Neural crest cell (in vitro differentiated cells): ENCODE measurements at regions not wholly inside any gene's neighbourhood (a gene's known extent, or its start where the extent isn't known, plus 50 kb on each side); places are given as distances from the start of the nearest gene placed in this dataset.
"Not testable (repeated sequence)": the region's sequence is repeated elsewhere in the genome, so short reads cannot be mapped to it uniquely, and the experiment has no call there.

ENCODE experiments used
- DNase-seq: peaks from one replicate; pipeline ENCODE4 v3.0.0; 2021; ENCODE audit warnings: low read depth, mixed read lengths, low spot score
- H3K27ac Mint-ChIP-seq: one replicate; pipeline ENCODE4 v1.8.0; 2021; ENCODE audit warnings: mild to moderate bottlenecking, mixed read lengths; ENCODE audit not compliant: unreplicated experiment
- H3K27me3 Mint-ChIP-seq: 2 replicates; pipeline ENCODE4 v1.8.0; 2021; ENCODE audit warnings: low read depth, mild to moderate bottlenecking, mixed read lengths
- H3K36me3 Mint-ChIP-seq: 2 replicates; pipeline ENCODE4 v1.8.0; 2021; ENCODE audit warnings: low read depth, mild to moderate bottlenecking, mixed read lengths
- H3K4me1 Mint-ChIP-seq: 2 replicates; pipeline ENCODE4 v1.8.0; 2021; ENCODE audit warnings: mixed read lengths
- H3K4me3 Mint-ChIP-seq: one replicate; pipeline ENCODE4 v1.8.0; 2021; ENCODE audit warnings: mild to moderate bottlenecking, mixed read lengths
- H3K9me3 Mint-ChIP-seq: 2 replicates; pipeline ENCODE4 v1.8.0; 2021; ENCODE audit warnings: mixed read lengths
- TF ChIP-seq, protein P1 (sequence below): fragments of 200-600 bp; sonication (generic); conservative IDR thresholded peaks from 2 replicates; pipeline ENCODE4 v1.5.0; 2021; ENCODE audit warnings: antibody characterized with exemption, mild to moderate bottlenecking

- Mint-ChIP-seq H3K9me3 (no peaks in the 10 kb centered on the region), H3K36me3 (no peaks in the 10 kb centered on the region), H3K4me3 (no peak overlapping the region), H3K27ac (no peak overlapping the region), H3K4me1 (no peaks in the 10 kb centered on the region), H3K27me3 (peaks cover 3% of the 10 kb centered on the region)
- TF ChIP-seq, protein P1, sequence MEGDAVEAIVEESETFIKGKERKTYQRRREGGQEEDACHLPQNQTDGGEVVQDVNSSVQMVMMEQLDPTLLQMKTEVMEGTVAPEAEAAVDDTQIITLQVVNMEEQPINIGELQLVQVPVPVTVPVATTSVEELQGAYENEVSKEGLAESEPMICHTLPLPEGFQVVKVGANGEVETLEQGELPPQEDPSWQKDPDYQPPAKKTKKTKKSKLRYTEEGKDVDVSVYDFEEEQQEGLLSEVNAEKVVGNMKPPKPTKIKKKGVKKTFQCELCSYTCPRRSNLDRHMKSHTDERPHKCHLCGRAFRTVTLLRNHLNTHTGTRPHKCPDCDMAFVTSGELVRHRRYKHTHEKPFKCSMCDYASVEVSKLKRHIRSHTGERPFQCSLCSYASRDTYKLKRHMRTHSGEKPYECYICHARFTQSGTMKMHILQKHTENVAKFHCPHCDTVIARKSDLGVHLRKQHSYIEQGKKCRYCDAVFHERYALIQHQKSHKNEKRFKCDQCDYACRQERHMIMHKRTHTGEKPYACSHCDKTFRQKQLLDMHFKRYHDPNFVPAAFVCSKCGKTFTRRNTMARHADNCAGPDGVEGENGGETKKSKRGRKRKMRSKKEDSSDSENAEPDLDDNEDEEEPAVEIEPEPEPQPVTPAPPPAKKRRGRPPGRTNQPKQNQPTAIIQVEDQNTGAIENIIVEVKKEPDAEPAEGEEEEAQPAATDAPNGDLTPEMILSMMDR = peak; percentile 67
- no peak for DNase-seq
Observed at GRCh38 chr10:23656735-23657134, 217.9 kb downstream of the OTUD1 start.

GRCh38 chr10:23657677-23658076 is 218.8 kb downstream of the OTUD1 start:
- no peaks in the 10 kb centered on the region for H3K36me3 Mint-ChIP-seq
- no peak overlapping the region for H3K27ac Mint-ChIP-seq
- H3K4me1 Mint-ChIP-seq = no peaks in the 10 kb centered on the region
- H3K9me3 Mint-ChIP-seq = no peaks in the 10 kb centered on the region
- no peak overlapping the region for H3K4me3 Mint-ChIP-seq
- no peak for DNase-seq
- H3K27me3 Mint-ChIP-seq = peaks cover 3% of the 10 kb centered on the region
- TF ChIP-seq, protein P1 = no peak

DNA sequence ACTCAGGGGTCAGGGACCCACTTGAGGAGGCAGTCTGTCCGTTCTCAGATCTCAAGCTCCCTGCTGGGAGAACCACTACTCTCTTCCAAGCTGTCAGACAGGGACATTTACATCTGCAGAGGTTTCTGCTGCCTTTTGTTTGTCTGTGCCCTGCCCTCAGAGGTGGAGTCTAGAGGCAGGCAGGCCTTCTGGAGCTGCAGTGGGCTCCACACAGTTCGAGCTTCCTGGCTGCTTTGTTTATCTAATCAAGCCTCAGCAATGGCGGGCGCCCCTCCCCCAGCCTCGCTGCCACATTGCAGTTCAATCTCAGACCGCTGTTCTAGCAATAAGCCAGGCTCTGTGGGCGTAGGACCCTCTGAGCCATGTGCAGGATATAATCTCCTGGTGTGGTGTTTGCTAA is 233.0 kb downstream of the OTUD1 start:
- not testable (repeated sequence) for H3K36me3 Mint-ChIP-seq, H3K4me3 Mint-ChIP-seq, H3K27ac Mint-ChIP-seq, H3K9me3 Mint-ChIP-seq, H3K4me1 Mint-ChIP-seq
- H3K27me3 Mint-ChIP-seq = peaks cover 17% of the 10 kb centered on the region
- peak; percentile 6 for DNase-seq

DNA sequence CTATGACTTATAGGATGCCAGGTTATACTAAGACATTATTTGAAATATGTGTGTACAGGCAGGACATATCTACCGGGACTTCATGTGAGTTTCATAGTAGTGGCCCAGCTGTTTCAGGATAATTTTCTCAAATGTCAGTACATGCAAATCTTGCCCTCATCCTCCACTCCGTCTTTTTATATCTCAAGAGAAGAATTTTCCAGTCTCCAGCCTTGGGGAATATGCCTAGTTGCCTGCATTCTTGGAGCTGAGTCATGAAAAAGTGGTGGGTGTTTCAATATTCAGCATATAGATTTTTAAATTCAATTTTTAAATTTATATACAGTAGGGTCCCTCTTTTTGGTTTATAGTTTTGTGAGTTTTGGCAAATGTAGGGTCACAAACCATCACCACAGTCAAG is 236.7 kb downstream of the OTUD1 start:
- no peak overlapping the region for H3K27ac Mint-ChIP-seq
- DNase-seq = no peak
- H3K27me3 Mint-ChIP-seq = peaks cover 14% of the 10 kb centered on the region
- TF ChIP-seq, protein P1 = no peak
- H3K36me3 Mint-ChIP-seq = no peaks in the 10 kb centered on the region
- H3K9me3 Mint-ChIP-seq = peaks cover 3% of the 10 kb centered on the region
- H3K4me3 Mint-ChIP-seq = no peak overlapping the region
- H3K4me1 Mint-ChIP-seq = no peaks in the 10 kb centered on the region

DNA sequence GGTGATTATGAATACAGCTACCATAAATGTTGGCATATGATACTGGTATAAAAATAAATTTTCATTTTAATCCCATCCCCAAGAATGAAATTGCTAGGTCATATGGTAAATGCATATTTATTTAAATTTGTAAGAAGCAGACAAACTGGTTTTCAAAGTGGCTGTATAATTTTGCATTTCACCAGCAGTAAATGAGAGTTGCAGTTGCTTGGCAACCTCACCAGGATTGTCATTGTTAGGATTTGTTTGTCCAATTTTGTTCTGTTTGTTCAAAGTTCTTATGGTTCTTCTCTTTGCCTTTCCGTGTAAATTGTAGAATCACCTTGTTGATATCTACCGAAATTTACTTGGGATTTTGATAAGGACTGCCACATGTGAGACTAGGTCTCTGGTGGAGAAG is 237.4 kb downstream of the OTUD1 start:
- H3K27me3 Mint-ChIP-seq = peaks cover 12% of the 10 kb centered on the region
- H3K9me3 Mint-ChIP-seq = peaks cover 3% of the 10 kb centered on the region
- no peak for DNase-seq
- H3K27ac Mint-ChIP-seq = no peak overlapping the region
- TF ChIP-seq, protein P1 = no peak
- H3K4me1 Mint-ChIP-seq = no peaks in the 10 kb centered on the region
- no peaks in the 10 kb centered on the region for H3K36me3 Mint-ChIP-seq
- H3K4me3 Mint-ChIP-seq = no peak overlapping the region

DNA sequence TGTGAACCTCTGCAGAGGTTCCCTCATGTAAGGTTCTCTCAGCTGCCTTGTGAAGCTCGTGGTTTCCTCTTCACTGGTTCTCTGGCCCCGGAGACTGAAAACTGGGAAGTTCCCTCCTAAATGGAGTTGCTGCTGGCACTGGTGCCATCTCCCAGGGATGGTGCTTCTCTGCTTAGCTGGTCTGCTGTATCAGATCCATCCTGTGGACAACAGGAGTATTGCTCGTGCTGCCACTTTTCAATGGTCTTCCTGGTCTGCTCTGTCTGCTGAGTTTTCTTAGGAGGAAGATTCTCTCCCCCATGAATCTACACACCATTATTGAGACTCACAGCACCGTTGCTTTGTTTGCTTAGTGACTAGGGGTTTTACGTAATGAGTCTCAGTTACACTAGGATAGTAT is 247.8 kb downstream of the OTUD1 start:
- no peaks in the 10 kb centered on the region for H3K36me3 Mint-ChIP-seq
- H3K4me3 Mint-ChIP-seq = no peak overlapping the region
- TF ChIP-seq, protein P1 = no peak
- H3K9me3 Mint-ChIP-seq = no peaks in the 10 kb centered on the region
- DNase-seq = no peak
- H3K27me3 Mint-ChIP-seq = peaks cover 89% of the 10 kb centered on the region
- no peaks in the 10 kb centered on the region for H3K4me1 Mint-ChIP-seq
- no peak overlapping the region for H3K27ac Mint-ChIP-seq
